ENCODE measurements at regions not wholly inside any gene's neighbourhood (a gene's known extent, or its start where the extent isn't known, plus 50 kb on each side); places are given as distances from the start of the nearest gene placed in this dataset.

DNA sequence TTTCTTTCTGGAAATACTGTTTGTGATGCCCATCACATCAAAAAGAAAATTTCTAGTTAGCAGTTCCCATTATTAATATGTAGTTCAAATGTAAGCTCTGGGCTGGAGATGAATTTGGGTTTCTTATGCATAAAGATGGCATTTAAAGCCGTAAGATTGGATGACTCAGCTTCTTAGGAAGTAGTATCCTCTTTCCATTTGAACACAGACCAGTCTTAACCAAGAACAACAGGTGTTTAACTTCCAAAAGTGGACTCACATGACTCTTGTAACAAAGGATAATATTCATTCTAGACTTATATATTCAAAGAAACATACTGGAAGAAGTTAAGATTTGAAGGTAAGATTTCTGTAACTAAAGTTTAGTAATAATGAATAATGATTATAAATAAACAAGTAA is 330.5 kb downstream of the TLR4 start:
- no peak overlapping the region for H3K4me3 ChIP-seq
- no peaks in the 10 kb centered on the region for H3K27me3 ChIP-seq
- TF ChIP-seq, protein P1, sequence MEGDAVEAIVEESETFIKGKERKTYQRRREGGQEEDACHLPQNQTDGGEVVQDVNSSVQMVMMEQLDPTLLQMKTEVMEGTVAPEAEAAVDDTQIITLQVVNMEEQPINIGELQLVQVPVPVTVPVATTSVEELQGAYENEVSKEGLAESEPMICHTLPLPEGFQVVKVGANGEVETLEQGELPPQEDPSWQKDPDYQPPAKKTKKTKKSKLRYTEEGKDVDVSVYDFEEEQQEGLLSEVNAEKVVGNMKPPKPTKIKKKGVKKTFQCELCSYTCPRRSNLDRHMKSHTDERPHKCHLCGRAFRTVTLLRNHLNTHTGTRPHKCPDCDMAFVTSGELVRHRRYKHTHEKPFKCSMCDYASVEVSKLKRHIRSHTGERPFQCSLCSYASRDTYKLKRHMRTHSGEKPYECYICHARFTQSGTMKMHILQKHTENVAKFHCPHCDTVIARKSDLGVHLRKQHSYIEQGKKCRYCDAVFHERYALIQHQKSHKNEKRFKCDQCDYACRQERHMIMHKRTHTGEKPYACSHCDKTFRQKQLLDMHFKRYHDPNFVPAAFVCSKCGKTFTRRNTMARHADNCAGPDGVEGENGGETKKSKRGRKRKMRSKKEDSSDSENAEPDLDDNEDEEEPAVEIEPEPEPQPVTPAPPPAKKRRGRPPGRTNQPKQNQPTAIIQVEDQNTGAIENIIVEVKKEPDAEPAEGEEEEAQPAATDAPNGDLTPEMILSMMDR (IDR thresholded peaks at IDR 0.05) = no peak
- no peak for TF ChIP-seq POLR2A (IDR thresholded peaks at IDR 0.05)
- no peak overlapping the region for H3K27ac ChIP-seq
- no peaks in the 10 kb centered on the region for H3K4me1 ChIP-seq (replicated peaks in 1 of 2)
- intact Hi-C loops (cut with DNase I) = no loop called here
- H3K36me3 ChIP-seq (replicated peaks in 1 of 2) = no peaks in the 10 kb centered on the region
- WGBS, 4 donors = 54 to 64% (median 59%) methylated on average over 1 of the region's 1 CpG
- DNase-seq = no peak
- H3K9me3 ChIP-seq (replicated peaks in 1 of 3) = no peaks in the 10 kb centered on the region

DNA sequence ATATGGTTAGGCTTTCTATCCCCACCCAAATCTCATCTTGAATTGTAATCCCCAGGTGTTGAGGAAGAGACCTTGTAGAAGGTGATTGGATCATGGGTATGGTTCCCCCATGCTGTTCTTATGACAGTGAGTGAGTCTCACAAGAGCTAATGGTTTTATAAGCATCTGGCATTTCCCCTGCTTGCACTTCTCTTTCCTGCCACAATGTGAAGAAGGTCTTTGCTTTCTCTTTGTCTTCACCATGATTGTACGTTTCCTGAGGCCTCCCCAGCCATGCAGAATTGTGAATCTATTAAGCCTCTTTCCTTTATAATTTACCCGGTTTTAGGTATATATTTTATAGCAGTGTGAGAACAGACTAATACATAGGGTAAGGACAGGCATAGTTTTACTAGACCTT is 334.5 kb downstream of the TLR4 start:
- intact Hi-C loops (cut with DNase I) = no loop called here
- TF ChIP-seq POLR2A (IDR thresholded peaks at IDR 0.05) = no peak
- TF ChIP-seq, protein P1 (IDR thresholded peaks at IDR 0.05) = no peak
- H3K36me3 ChIP-seq (replicated peaks in 1 of 2) = no peaks in the 10 kb centered on the region
- no peak overlapping the region for H3K27ac ChIP-seq
- no peak overlapping the region for H3K4me3 ChIP-seq
- 46 to 53% (median 49%) methylated on average over 2 of the region's 2 CpGs for WGBS, 4 donors
- no peaks in the 10 kb centered on the region for H3K27me3 ChIP-seq
- H3K4me1 ChIP-seq (replicated peaks in 1 of 2) = no peaks in the 10 kb centered on the region
- no peaks in the 10 kb centered on the region for H3K9me3 ChIP-seq (replicated peaks in 1 of 3)
- DNase-seq = no peak

DNA sequence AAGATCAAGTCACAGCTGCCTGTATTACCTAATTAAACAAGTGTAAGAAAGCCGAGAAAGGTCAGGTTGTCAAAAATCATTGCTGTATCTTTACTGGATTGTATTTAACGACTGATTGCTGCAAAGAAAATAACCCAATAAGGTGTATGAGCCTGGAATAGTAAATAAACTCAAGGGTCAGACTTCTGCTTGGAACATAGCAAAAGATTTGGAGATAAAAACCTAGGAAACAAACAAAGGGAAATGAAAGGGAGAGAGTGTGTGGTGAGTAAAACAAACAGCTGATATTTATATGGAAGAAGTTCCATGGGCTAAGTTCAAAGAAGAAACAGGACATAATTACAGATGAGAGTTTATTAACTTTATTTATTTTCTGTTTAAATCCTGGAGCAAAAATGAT is 354.0 kb downstream of the TLR4 start:
- H3K36me3 ChIP-seq (replicated peaks in 1 of 2) = no peaks in the 10 kb centered on the region
- no peak for DNase-seq
- no peaks in the 10 kb centered on the region for H3K27me3 ChIP-seq
- no peak for TF ChIP-seq POLR2A (IDR thresholded peaks at IDR 0.05)
- TF ChIP-seq, protein P1 (IDR thresholded peaks at IDR 0.05) = no peak
- no peak overlapping the region for H3K4me3 ChIP-seq
- H3K4me1 ChIP-seq (replicated peaks in 1 of 2) = no peaks in the 10 kb centered on the region
- H3K27ac ChIP-seq = no peak overlapping the region
- WGBS, 4 donors = 42 to 65% (median 49%) methylated on average over 2 of the region's 2 CpGs
- intact Hi-C loops (cut with DNase I) = no loop called here
- no peaks in the 10 kb centered on the region for H3K9me3 ChIP-seq (replicated peaks in 1 of 3)

DNA sequence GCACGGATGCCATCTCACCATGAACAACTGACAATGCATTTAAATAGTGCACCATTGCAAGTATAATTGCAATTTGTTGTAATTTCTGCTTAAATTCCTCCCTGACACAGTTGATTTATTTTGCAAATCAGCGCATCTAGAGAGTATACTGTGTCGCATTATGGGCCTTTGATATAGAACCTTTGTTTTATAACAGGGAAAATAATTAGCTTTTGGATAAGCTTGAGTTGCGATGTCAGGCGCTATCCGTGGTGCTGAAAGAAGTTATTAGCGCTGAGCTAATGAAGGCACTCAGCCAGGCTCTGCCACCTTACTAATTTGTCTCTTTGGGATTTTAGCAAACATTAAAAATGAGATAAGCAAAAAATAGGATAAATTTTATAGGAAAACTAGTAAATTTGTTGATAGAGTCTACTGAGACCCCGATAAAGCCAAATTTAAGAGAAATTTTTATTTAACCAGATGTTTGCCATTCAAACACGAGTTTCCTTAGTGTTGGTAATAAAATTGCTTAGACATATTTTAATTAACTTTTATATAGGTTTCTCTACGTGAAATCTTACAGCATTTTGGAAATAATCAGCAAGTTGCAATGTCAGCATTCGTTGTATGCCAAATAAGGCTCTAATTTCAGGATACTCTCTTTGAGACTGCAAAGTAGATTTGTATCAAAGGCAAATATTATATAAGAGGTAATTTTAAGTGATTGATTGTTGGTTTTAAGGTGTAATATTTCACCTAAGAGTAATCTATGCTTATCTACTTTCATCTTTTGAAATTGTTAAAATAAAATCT is 355.5 kb downstream of the TLR4 start:
- intact Hi-C loops (cut with DNase I) = no loop called here
- H3K36me3 ChIP-seq (replicated peaks in 1 of 2) = no peaks in the 10 kb centered on the region
- no peaks in the 10 kb centered on the region for H3K27me3 ChIP-seq
- WGBS, 4 donors = 22 to 33% (median 24%) methylated on average over 11 of the region's 11 CpGs
- H3K27ac ChIP-seq = no peak overlapping the region
- peak in 4 of 7 donors; percentile 20 to 26 (median 24) for DNase-seq
- no peak for TF ChIP-seq POLR2A (IDR thresholded peaks at IDR 0.05)
- TF ChIP-seq, protein P1 (IDR thresholded peaks at IDR 0.05) = no peak
- H3K4me1 ChIP-seq (replicated peaks in 1 of 2) = no peaks in the 10 kb centered on the region
- no peak overlapping the region for H3K4me3 ChIP-seq
- H3K9me3 ChIP-seq (replicated peaks in 1 of 3) = no peaks in the 10 kb centered on the region

Measured in adrenal gland (tissue), 9 donors.